ENCODE measurements at regions not wholly inside any gene's neighbourhood (a gene's known extent, or its start where the extent isn't known, plus 50 kb on each side); places are given as distances from the start of the nearest gene placed in this dataset.

GRCh38 chr5:125275725-125276090 is 529.3 kb upstream of the ZNF608 start:
- TF ChIP-seq GATA2 (IDR thresholded peaks at IDR 0.05; ENCODE audit: low read depth, low read length): no peak
- no peak for TF ChIP-seq GATA3 (IDR thresholded peaks at IDR 0.05; ENCODE audit: low read depth, low read length)

All from SH-SY5Y (cell line).